NCI-H1694 (cell line): ENCODE measurements at regions not wholly inside any gene's neighbourhood (a gene's known extent, or its start where the extent isn't known, plus 50 kb on each side); places are given as distances from the start of the nearest gene placed in this dataset.
"Not testable (repeated sequence)": the region's sequence is repeated elsewhere in the genome, so short reads cannot be mapped to it uniquely, and the experiment has no call there.

Experiments
- DNase-seq: peaks from one replicate; lab custom pipeline; 2025; lab: John Stamatoyannopoulos, UW

GRCh38 chrX:151042842-151043241 lies 59.7 kb downstream of the HMGB3 start:
- no peak for DNase-seq

- not testable (repeated sequence) for DNase-seq
These were observed 83.2 kb downstream of the HMGB3 start for GRCh38 chrX:151066373-151066772.

- DNase-seq, result no peak
These were observed 90.6 kb downstream of the HMGB3 start for GRCh38 chrX:151073767-151074166.

GRCh38 chrX:151081016-151081415 lies 95.4 kb upstream of the GPR50 start:
- DNase-seq, result no peak

- peak; percentile 35 for DNase-seq
These were observed 94.1 kb upstream of the GPR50 start for GRCh38 chrX:151082077-151082948.

GRCh38 chrX:151084454-151084853 lies 91.9 kb upstream of the GPR50 start:
- DNase-seq, result no peak

GRCh38 chrX:151085207-151085606 lies 91.2 kb upstream of the GPR50 start:
- no peak for DNase-seq

GRCh38 chrX:151088221-151088620 lies 88.2 kb upstream of the GPR50 start:
- no peak for DNase-seq

- no peak for DNase-seq
These were observed 77.4 kb upstream of the GPR50 start for GRCh38 chrX:151099001-151099400.

- no peak for DNase-seq
These were observed 75.6 kb upstream of the GPR50 start for GRCh38 chrX:151100799-151101198.

GRCh38 chrX:151113200-151113599 lies 63.2 kb upstream of the GPR50 start:
- DNase-seq, result not testable (repeated sequence)
